GM19455 (cell line): ENCODE measurements at regions not wholly inside any gene's neighbourhood (a gene's known extent, or its start where the extent isn't known, plus 50 kb on each side); places are given as distances from the start of the nearest gene placed in this dataset.
"Not testable (repeated sequence)": the region's sequence is repeated elsewhere in the genome, so short reads cannot be mapped to it uniquely, and the experiment has no call there.

Experiments
- ATAC-seq: cut with Tn5 transposase; IDR thresholded peaks from one replicate; pipeline ENCODE4 v1.9.1; 2021; ENCODE audit not compliant: unreplicated experiment

DNA sequence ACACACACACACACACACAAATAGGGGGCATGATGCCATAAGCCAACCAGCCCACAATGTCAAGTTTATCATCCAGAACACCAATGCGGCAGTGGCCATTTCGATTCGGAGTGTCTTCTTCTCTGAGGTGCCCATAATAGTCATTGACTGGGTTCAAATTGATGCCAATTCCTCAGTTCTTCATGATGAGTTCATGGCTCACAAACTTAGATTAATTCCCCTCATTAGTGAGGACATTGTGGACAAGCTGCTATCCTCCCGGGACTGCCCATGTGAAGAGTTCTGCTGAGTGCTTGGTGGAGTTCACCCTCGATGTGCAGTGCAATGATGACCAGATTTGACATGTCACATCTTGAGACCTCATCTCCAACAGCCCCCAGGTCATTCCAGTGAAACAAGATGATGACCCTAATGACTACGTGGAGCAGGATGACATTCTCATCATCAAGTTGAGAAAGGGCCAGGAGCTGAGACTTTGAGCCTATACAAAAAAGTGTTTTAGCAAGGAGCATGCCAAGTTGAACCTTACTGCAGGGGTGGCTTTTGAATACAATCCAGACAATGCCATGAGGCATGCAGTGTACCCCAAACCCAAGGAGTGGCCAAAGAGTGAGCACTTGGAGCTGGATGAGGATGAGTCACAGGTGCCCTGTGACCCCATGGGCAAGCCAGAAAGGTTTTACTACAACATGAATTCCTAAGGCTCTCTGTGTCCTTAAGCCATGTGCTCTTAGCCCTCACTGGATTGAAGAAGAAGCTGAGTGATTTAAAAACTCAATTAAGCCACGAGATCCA lies 211.6 kb upstream of the SAMSN1 start:
- no peak for ATAC-seq

GRCh38 chr21:14755086-14755485 lies 209.0 kb upstream of the SAMSN1 start:
- ATAC-seq, result no peak

- no peak for ATAC-seq
Measured at GRCh38 chr21:14754682-14755081, 208.6 kb upstream of the SAMSN1 start.

DNA sequence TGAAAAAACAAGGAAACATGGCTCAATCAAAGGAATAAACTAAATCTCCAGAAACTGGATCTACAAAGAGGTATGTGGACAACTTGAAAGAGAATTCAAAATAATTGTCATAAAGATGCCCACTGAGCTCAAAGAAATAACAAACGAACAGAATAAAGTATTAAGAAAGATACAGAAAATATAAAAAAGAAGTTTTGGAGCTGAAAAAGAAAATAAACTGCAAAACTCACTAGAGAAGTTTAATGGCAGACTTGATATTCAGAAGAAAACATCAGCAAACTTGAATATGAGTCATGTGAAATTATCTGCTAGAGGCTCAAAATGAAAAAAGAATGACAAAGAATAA lies 208.1 kb upstream of the SAMSN1 start:
- ATAC-seq, result no peak

GRCh38 chr21:14753466-14754258 lies 207.5 kb upstream of the SAMSN1 start:
- no peak for ATAC-seq

GRCh38 chr21:14753069-14753465 lies 207.0 kb upstream of the SAMSN1 start:
- ATAC-seq, result no peak

GRCh38 chr21:14752345-14752909 lies 206.3 kb upstream of the SAMSN1 start:
- ATAC-seq, result no peak

GRCh38 chr21:14751602-14752344 lies 205.7 kb upstream of the SAMSN1 start:
- ATAC-seq, result no peak

- ATAC-seq, result no peak
Measured at GRCh38 chr21:14751011-14751410, 204.9 kb upstream of the SAMSN1 start.

DNA sequence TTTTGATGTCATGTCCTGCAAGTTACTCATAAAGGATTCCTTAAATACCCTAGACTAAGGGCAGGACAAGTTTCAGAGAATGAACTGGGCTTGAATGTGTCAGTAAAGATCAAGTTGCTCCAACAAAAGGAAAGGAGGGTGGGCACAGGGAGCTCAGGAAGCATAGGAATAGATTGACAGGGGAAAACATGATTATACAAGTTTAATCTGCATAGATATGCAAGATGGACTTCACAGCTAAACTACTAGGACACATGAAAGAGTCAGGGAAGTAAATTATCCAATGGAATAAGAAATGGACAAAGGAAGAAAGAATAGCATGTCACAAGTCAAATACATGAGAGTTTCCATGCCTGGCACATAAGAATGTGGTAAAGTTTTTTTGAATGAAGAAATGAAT lies 203.9 kb upstream of the SAMSN1 start:
- no peak for ATAC-seq

- no peak for ATAC-seq
Measured at GRCh38 chr21:14748662-14749061, 202.5 kb upstream of the SAMSN1 start.

GRCh38 chr21:14744368-14744767 lies 198.3 kb upstream of the SAMSN1 start:
- no peak for ATAC-seq

- no peak for ATAC-seq
Measured at GRCh38 chr21:14742119-14742518, 196.0 kb upstream of the SAMSN1 start.

DNA sequence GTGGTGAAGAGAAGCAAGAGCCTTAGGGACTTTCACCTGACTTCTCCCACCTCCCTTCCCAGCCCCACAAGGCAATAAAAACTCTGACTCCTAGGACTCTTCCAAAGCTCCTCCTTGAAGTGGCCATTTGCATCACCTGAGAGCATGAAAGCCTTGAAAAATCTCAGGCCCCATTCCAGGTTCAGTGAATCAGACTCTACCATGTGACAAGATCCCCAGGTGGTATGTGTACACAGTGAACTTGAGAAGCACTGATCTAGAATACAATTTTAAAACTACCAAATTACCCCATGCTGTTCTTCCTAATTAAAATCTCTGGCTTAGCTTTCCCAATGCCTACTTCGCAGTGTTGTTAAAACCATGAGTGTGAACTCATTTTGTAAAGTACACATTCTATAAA lies 195.1 kb upstream of the SAMSN1 start:
- no peak for ATAC-seq

DNA sequence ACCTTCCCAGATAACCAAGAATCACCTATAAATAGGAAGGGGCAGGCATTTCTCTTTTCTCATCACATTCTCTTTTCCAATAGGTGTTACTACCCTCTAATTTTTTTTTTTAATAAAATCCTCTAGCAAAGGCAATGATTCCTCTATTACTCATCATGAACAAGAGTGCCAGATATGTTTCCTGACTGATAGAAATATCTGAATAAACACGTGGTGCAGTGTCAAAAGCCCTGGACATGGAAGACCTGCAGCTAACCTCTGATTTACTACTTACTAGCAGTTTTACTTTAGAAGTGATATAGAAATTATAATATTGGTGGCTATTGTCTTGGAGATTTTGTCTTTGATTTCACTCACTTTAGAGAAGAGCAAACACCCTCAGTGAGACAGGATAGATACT lies 194.6 kb upstream of the SAMSN1 start:
- ATAC-seq, result no peak

DNA sequence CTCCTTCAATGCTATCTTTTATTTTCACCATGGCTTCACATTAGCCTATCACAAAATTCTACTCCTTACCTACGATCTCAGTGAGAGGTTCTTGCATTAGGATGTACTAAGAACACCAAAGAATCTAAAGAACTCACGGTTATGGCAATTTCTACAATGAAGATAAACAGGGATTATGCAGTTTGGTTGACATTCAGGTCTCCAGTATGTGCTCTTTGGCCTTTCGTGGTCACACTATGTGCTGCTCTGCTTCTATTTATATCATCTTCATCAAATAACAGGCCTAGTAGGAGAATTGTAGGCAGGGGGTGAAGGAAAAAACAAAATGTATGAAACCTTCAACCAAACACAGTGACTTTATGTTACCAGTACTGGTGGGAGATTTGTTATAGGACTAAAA lies 194.0 kb upstream of the SAMSN1 start:
- ATAC-seq, result no peak

DNA sequence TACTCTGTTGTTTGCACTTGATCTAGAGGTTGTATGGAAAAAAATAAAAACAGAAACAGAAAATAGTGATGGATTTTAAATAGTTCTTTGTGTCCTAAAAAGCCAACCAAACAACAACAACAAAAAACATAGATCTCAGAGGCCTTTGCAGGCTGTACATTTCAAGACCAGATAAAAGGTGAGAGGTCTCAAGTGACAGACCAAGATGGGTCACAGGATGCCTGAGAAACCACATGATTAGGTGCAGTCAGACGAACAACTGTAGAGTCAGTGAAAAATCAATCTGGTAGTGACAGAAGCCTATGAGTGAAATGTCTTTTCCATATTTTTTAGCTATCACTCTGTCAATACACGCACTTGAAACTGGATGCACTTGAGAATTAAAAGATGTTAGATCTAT lies 193.5 kb upstream of the SAMSN1 start:
- ATAC-seq, result no peak

DNA sequence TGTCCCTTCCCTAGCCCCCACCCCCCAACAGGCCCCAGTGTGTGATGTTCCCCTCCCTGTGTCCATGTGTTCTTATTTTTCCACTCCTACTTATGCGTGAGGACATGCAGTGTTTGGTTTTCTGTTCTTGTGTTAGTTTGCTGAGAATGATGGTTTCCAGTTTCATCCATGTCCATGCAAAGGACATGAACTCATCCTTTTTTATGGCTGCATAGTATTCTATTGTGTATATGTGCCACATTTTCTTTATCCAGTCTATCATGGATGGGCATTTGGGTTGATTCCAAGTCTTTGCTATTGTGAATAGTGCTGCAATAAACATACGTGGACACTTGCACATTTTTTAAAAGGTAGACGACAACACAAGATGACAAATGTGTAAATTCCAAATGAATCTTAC lies 192.5 kb upstream of the SAMSN1 start:
- ATAC-seq, result not testable (repeated sequence)

GRCh38 chr21:14737922-14738321 lies 191.8 kb upstream of the SAMSN1 start:
- no peak for ATAC-seq

- ATAC-seq, result no peak
Measured at GRCh38 chr21:14737284-14737691, 191.2 kb upstream of the SAMSN1 start.

DNA sequence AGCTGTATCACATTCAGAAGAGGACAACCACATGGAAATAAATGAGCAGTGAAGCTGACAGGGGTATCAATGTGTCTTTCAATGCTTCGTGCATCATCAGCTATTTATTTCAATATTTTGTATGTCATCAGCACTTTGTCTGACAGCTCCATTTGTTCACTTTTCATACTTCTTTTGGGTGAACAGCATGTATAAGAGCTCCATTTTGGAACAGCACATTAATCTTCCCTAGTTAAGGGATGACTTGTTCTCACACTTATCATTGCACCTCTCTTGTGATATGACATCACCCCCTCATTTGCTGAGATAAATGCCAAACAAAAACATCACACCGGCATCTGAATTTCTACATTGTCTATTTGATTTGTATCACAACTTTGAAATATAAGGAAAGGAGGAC lies 190.6 kb upstream of the SAMSN1 start:
- no peak for ATAC-seq
